ENCODE measurements at regions not wholly inside any gene's neighbourhood (a gene's known extent, or its start where the extent isn't known, plus 50 kb on each side); places are given as distances from the start of the nearest gene placed in this dataset.

DNA sequence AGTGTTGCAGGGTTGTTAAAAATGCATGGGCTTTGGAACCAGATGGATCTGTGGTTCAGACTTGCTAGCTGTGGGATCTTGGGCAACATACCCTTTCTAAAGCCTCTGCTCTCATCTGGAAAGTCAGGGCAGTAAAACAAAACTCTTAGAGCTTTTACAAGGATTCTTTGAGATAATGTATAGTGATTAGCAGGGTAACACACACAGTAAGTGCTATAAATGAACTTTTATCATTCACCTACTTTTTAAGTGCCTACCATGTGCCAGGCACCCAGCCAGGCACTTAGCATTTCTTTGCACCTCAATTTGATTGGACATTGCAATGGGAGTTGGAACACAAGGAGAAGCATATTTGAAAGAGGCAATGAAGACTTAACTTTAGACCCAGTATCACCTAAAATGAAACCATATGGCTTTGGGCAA, 208.6 kb upstream of the PAPPA start:
- TF ChIP-seq, protein P1, sequence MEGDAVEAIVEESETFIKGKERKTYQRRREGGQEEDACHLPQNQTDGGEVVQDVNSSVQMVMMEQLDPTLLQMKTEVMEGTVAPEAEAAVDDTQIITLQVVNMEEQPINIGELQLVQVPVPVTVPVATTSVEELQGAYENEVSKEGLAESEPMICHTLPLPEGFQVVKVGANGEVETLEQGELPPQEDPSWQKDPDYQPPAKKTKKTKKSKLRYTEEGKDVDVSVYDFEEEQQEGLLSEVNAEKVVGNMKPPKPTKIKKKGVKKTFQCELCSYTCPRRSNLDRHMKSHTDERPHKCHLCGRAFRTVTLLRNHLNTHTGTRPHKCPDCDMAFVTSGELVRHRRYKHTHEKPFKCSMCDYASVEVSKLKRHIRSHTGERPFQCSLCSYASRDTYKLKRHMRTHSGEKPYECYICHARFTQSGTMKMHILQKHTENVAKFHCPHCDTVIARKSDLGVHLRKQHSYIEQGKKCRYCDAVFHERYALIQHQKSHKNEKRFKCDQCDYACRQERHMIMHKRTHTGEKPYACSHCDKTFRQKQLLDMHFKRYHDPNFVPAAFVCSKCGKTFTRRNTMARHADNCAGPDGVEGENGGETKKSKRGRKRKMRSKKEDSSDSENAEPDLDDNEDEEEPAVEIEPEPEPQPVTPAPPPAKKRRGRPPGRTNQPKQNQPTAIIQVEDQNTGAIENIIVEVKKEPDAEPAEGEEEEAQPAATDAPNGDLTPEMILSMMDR (IDR thresholded peaks at IDR 0.05; ENCODE audit: insufficient read depth, low read length), result no peak
- DNase-seq (ENCODE audit: low read depth), result no peak
- H3K4me3 ChIP-seq (ENCODE audit: low read depth, low read length), result no peak overlapping the region

DNA sequence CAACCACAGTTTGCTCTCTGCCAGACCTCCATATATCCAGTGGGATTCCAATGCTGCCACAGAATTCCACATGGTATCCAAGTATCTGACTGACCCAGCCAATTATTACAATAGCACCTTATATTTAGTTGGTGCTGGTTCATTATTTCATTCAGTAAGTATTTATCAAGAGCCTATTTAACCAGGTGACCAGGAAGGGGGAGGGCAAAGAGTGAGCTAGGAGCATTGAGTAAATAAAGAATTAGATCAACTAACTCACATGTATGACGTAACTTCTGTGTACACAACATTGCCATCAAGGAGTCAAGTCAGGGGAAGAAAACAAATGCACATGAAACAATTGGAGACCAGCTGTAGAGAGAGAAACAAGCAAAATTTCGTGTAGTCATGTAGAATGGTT, 207.1 kb upstream of the PAPPA start:
- TF ChIP-seq, protein P1 (IDR thresholded peaks at IDR 0.05; ENCODE audit: insufficient read depth, low read length), result no peak
- H3K4me3 ChIP-seq (ENCODE audit: low read depth, low read length), result no peak overlapping the region
- no peak for DNase-seq (ENCODE audit: low read depth)

- H3K4me3 ChIP-seq (ENCODE audit: low read depth, low read length), result no peak overlapping the region
- TF ChIP-seq, protein P1 (IDR thresholded peaks at IDR 0.05; ENCODE audit: insufficient read depth, low read length), result no peak
- no peak for DNase-seq (ENCODE audit: low read depth)
Measured at GRCh38 chr9:115951977-115952376, 201.6 kb upstream of the PAPPA start.

GRCh38 chr9:115952430-115953292, 200.9 kb upstream of the PAPPA start:
- TF ChIP-seq, protein P1 (IDR thresholded peaks at IDR 0.05; ENCODE audit: insufficient read depth, low read length), result no peak
- DNase-seq (ENCODE audit: low read depth), result peak; percentile 74

DNA sequence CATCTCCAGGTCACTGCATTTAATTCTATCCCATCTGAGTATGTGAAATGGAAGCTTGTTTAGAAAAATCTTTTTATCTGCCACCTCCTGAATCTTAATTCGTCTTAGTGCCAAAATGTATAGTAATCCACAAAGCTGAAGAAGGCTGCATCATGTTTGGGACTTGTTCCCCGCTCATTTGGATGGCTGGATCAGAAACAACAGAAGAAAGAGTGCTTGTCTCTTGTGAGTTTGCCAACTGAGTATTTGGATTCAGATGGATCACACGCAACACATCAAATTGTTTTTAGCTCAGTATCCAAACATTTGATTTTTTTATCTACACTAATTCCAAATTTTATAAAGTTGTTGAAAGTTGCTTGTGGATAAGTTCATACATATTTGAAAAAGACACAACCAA, 197.2 kb upstream of the PAPPA start:
- no peak overlapping the region for H3K4me3 ChIP-seq (ENCODE audit: low read depth, low read length)
- TF ChIP-seq, protein P1 (IDR thresholded peaks at IDR 0.05; ENCODE audit: insufficient read depth, low read length), result no peak
- DNase-seq (ENCODE audit: low read depth), result no peak

More at GRCh38 chr9:115952430-115953292, 200.9 kb upstream of the PAPPA start:
- no peak overlapping the region for H3K4me3 ChIP-seq (ENCODE audit: low read depth, low read length)

DNA sequence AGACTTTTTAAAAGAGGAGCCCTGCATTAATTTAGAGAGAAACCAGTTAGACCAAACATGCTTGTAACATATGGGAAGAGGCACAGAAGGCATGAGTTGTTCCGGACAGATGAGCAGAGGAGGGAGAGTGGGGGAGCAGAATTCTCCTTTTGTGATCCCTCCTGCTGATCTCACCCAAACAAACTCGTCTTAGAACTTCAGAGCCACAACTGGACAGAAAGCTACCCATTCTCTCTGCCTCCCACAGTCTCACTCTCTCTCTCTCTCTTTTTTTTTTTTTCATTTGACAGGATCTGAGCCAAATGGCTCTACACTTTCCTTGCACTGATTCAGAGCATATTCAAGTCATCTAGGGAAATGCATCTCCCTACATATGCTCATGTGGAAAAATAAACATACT, 196.0 kb upstream of the PAPPA start:
- TF ChIP-seq, protein P1 (IDR thresholded peaks at IDR 0.05; ENCODE audit: insufficient read depth, low read length), result no peak
- no peak overlapping the region for H3K4me3 ChIP-seq (ENCODE audit: low read depth, low read length)
- DNase-seq (ENCODE audit: low read depth), result peak; percentile 18

Data from fibroblast of the aortic adventitia (primary cell).